HepG2 (cell line): ENCODE measurements at regions not wholly inside any gene's neighbourhood (a gene's known extent, or its start where the extent isn't known, plus 50 kb on each side); places are given as distances from the start of the nearest gene placed in this dataset.

Experiments
- ATAC-seq: fragments of 200-7000 bp; cut with Tn5 transposase; 3 replicates; pipeline ENCODE4 v1.9.1; 2020; ENCODE audit warnings: mild to moderate bottlenecking, moderate library complexity
- BruUV-seq: library from RNA; stranded (reverse); fragments of 400-500 nt; replicated peaks from 2 replicates; lab custom pipeline; 2021; lab: Mats Ljungman, UMichigan
- CTCF ChIA-PET: fragments of 300-600 bp; formaldehyde crosslinking; extraction: SDS; loops from one replicate; lab custom pipeline; 2021; ENCODE audit warnings: low total read pairs, inconsistent platforms, low intra/inter-chr PET ratio; lab: Yijun Ruan, JAX
- POLR2A ChIA-PET: fragments of 350-600 bp; sonication (Branson Sonifier 250); formaldehyde crosslinking; loops from one replicate; lab custom pipeline; 2020; ENCODE audit warnings: antibody characterized with exemption, inconsistent platforms; lab: Yijun Ruan, JAX
- DNase-seq: peaks from one replicate; pipeline ENCODE4 v3.0.0-alpha.2; 2015; ENCODE audit warnings: low spot score
- FAIRE-seq: peaks from 3 replicates; lab custom pipeline; 2011; peaks lifted over from hg19 to GRCh38; lab: Jason Lieb, UNC
- H2AFZ ChIP-seq: one replicate; pipeline ENCODE4 v1.6.1; 2011; ENCODE audit warnings: low read length, inconsistent platforms
- H3K27ac ChIP-seq: fragments of 300-600 bp; 3 replicates; pipeline ENCODE4 v1.8.0; 2011; ENCODE audit warnings: mixed run types, mild to moderate bottlenecking, mixed read lengths, low read length, inconsistent platforms; ENCODE audit not compliant: insufficient read depth; ENCODE audit errors: extremely low read length
- H3K27me3 ChIP-seq, 2 experiments: fragments of 200-600 bp in 1 of 2; 2 replicates in 1 of 2; 3 replicates in 1 of 2; pipeline versions ENCODE4 v1.6.0 to v1.8.0; 2011; ENCODE audit warnings: low read length in 2 of 2, mild to moderate bottlenecking in 2 of 2, moderate library complexity in 2 of 2, inconsistent platforms in 1 of 2; ENCODE audit not compliant: insufficient read depth in 2 of 2, control insufficient read depth in 1 of 2
- H3K36me3 ChIP-seq, 2 experiments: fragments of 200-600 bp in 1 of 2; replicated peaks in 1 of 2; 2 replicates in 1 of 2; 3 replicates in 1 of 2; pipeline versions ENCODE4 v1.5.1 to v1.8.0; 2011; ENCODE audit warnings: low read length in 2 of 2, inconsistent platforms in 1 of 2; ENCODE audit not compliant: insufficient read depth in 2 of 2, control insufficient read depth in 1 of 2
- H3K4me1 ChIP-seq: 2 replicates; pipeline ENCODE4 v1.5.1; 2012; ENCODE audit warnings: low read length, inconsistent platforms; ENCODE audit not compliant: insufficient read depth
- H3K4me2 ChIP-seq: 2 replicates; pipeline ENCODE4 v1.6.0; 2011; ENCODE audit warnings: low read depth, low read length, inconsistent platforms
- H3K4me3 ChIP-seq, 3 experiments: fragments of 200-600 bp in 1 of 3; sonication (generic), shearing (Covaris generic) in 1 of 3; replicated peaks in 1 of 3; 2 replicates each; pipeline ENCODE4 v1.5.1; 2011 to 2016; ENCODE audit warnings: low read length in 3 of 3, inconsistent platforms in 2 of 3, low read depth in 2 of 3, mild to moderate bottlenecking in 2 of 3, control low read depth in 1 of 3, mixed read lengths in 1 of 3; ENCODE audit not compliant: insufficient read depth in 1 of 3
- H3K79me2 ChIP-seq: one replicate; pipeline ENCODE4 v1.6.1; 2011; ENCODE audit warnings: low read length, inconsistent platforms; ENCODE audit not compliant: insufficient read depth
- H3K9ac ChIP-seq: 2 replicates; pipeline ENCODE4 v1.6.0; 2011; ENCODE audit warnings: mild to moderate bottlenecking, low read depth, low read length, inconsistent platforms; ENCODE audit not compliant: insufficient read depth
- H3K9me3 ChIP-seq: 2 replicates; pipeline ENCODE4 v1.5.1; 2012; ENCODE audit warnings: mild to moderate bottlenecking, low read length
- H4K20me1 ChIP-seq: 2 replicates; pipeline ENCODE4 v1.6.0; 2011; ENCODE audit warnings: inconsistent platforms, mild to moderate bottlenecking, low read length, moderate library complexity; ENCODE audit not compliant: insufficient read depth
- CEBPB ChIP-seq: IDR thresholded peaks from 2 replicates; pipeline ENCODE4 v1.6.1; 2011; ENCODE audit warnings: low read depth, low read length, improper control_type of control experiment, borderline replicate concordance
- FOXA3 ChIP-seq: IDR thresholded peaks from 2 replicates; pipeline ENCODE4 v1.6.1; 2016; ENCODE audit warnings: missing genetic modification reagents, missing compliant biosample characterization
- HNF4A ChIP-seq: sonication (generic); formaldehyde crosslinking; IDR thresholded peaks from 2 replicates; pipeline ENCODE4 v1.4.0; 2020; ENCODE audit warnings: missing genetic modification reagents
- HNRNPH1 ChIP-seq: fragments of 200-400 bp; formaldehyde crosslinking; optimal IDR thresholded peaks from 2 replicates; pipeline ENCODE3; 2017; ENCODE audit warnings: mild to moderate bottlenecking, low read depth, low read length
- LCORL ChIP-seq, 2 experiments: fragments of 450-650 bp in 1 of 2; sonication (generic) in 1 of 2; formaldehyde crosslinking in 1 of 2; IDR thresholded peaks; 2 replicates each; pipeline versions ENCODE4 v1.5.0 to v1.6.1; 2017 to 2020; ENCODE audit warnings: antibody characterized with exemption in 1 of 2, missing genetic modification reagents in 1 of 2
- MIXL1 ChIP-seq: IDR thresholded peaks from 2 replicates; pipeline ENCODE4 v1.6.1; 2016
- PAWR ChIP-seq: sonication (generic); formaldehyde crosslinking; IDR thresholded peaks from 2 replicates; pipeline ENCODE4 v1.4.0; 2020; ENCODE audit warnings: missing genetic modification reagents, mild to moderate bottlenecking, borderline replicate concordance
- PAXIP1 ChIP-seq: sonication (generic); formaldehyde crosslinking; conservative IDR thresholded peaks from 2 replicates; pipeline ENCODE4 v1.4.0; 2020; ENCODE audit warnings: mild to moderate bottlenecking, missing genetic modification reagents, moderate library complexity
- RORA ChIP-seq: sonication (generic); formaldehyde crosslinking; IDR thresholded peaks from 2 replicates; pipeline ENCODE4 v1.5.0; 2020; ENCODE audit warnings: mild to moderate bottlenecking, missing genetic modification reagents, moderate library complexity
- SOX6 ChIP-seq, 2 experiments: fragments of 450-650 bp in 1 of 2; sonication (generic) in 1 of 2; formaldehyde crosslinking in 1 of 2; IDR thresholded peaks; 2 replicates each; pipeline versions ENCODE4 v1.4.0 to v1.6.1; 2017 to 2020; ENCODE audit warnings: antibody characterized with exemption in 1 of 2, mild to moderate bottlenecking in 1 of 2, missing genetic modification reagents in 1 of 2
- TBX3 ChIP-seq: fragments of 450-650 bp; IDR thresholded peaks from 2 replicates; pipeline ENCODE4 v1.6.1; 2017; ENCODE audit warnings: antibody characterized with exemption, mild to moderate bottlenecking, inconsistent platforms, borderline replicate concordance
- ZNF180 ChIP-seq: sonication (generic); formaldehyde crosslinking; IDR thresholded peaks from 2 replicates; pipeline ENCODE4 v1.4.0; 2020; ENCODE audit warnings: low read depth, missing genetic modification reagents, borderline replicate concordance
- ZNF562 ChIP-seq: sonication (generic); formaldehyde crosslinking; IDR thresholded peaks from 2 replicates; pipeline ENCODE4 v1.8.0; 2022; ENCODE audit warnings: missing genetic modification reagents, borderline replicate concordance
- WGBS: methylation state at CpG from one replicate; pipeline ENCODE4 v1.1.6; 2017; ENCODE audit warnings: low lambda C conversion rate; 5-methylcytosine and 5-hydroxymethylcytosine counted together
- in situ Hi-C: cut with HindIII; loops from 2 replicates; pipeline ENCODE4 v1.10.0; 2017; ENCODE audit warnings: low pct_unique_long_range_greater_than_20kb; ENCODE audit not compliant: extremely low pct_ligation_motif_present
- intact Hi-C: fragments of 100-400 bp; cut with micrococcal nuclease; formaldehyde crosslinking; loops from one replicate; pipeline ENCODE4 v1.10.0; 2022; ENCODE audit not compliant: unreplicated experiment

GRCh38 chr1:224512600-224513151 is 78.1 kb upstream of the WDR26 start:
- no peaks in the 10 kb centered on the region for H3K79me2 ChIP-seq
- in situ Hi-C loops (loop anchor here (5.0 to 10.0 kb wide), 3 partner anchors 130 to 412 kb away; partner anchors contain the start of gene DNAH14), intact Hi-C loops (loop anchor here (1.0 kb wide), 3 partner anchors 129 to 410 kb away; no protein-coding TSS in a partner anchor)
- H3K4me3 ChIP-seq: 0 out of 6 replicates have a peak overlapping the region, but pooled peaks of 1 of the 3 experiments have one; percentile 11
- TF ChIP-seq RORA (CRISPR knock-in tag) (no peak), SOX6 (IDR thresholded peaks at IDR 0.05) (no peak), SOX6 (CRISPR knock-in tag; IDR thresholded peaks at IDR 0.05) (0 out of 2 replicates have a peak, but pooled peaks have one; percentile 19), PAXIP1 (CRISPR knock-in tag) (peak; percentile 51), LCORL (IDR thresholded peaks at IDR 0.05) (no peak), LCORL (CRISPR knock-in tag; IDR thresholded peaks at IDR 0.05) (0 out of 2 replicates have a peak, but pooled peaks have one; percentile 37), FOXA3 (CRISPR knock-in tag) (0 out of 2 replicates have a peak, but pooled peaks have one; percentile 8), MIXL1 (CRISPR knock-in tag) (0 out of 2 replicates have a peak, but pooled peaks have one; percentile 25), ZNF562 (no peak), TBX3 (no peak), PAWR (CRISPR knock-in tag) (no peak), HNRNPH1 (no peak), ZNF180 (no peak), CEBPB (no peak), HNF4A (peak; percentile 23; the same call in 1 of the 2 replicates)
- H3K9me3 ChIP-seq: no peaks in the 10 kb centered on the region
- ATAC-seq (peak; percentile 10; the same call in 1 of the 3 replicates), FAIRE-seq (no peak), DNase-seq (no peak)
- H3K9ac ChIP-seq: no peak overlapping the region
- peak overlapping the region; percentile 42 for H3K4me2 ChIP-seq
- WGBS: 3% methylated on average over 5 of the region's 5 CpGs
- no TSS peak for BruUV-seq
- H2AFZ ChIP-seq: no peak overlapping the region
- H3K27ac ChIP-seq: peak overlapping the region; percentile 23
- H3K27me3 ChIP-seq: no peaks in the 10 kb centered on the region
- POLR2A ChIA-PET: no interaction called here
- CTCF ChIA-PET: interaction anchor here (1.0 to 1.9 kb wide), 2 partner anchors 339 to 410 kb away, joined by 4 to 20 read pairs; no protein-coding TSS in a partner anchor
- H4K20me1 ChIP-seq: no peaks in the 10 kb centered on the region
- H3K36me3 ChIP-seq: no peaks in the 10 kb centered on the region
- peaks cover 47% of the 10 kb centered on the region for H3K4me1 ChIP-seq
